CD14-positive monocyte (primary cell): ENCODE measurements at regions not wholly inside any gene's neighbourhood (a gene's known extent, or its start where the extent isn't known, plus 50 kb on each side); places are given as distances from the start of the nearest gene placed in this dataset.

Source experiments
- DNase-seq, 3 donors: peaks; one replicate each; pipeline ENCODE4 v3.0.0-alpha.2; 2011 to 2022
- H2AFZ ChIP-seq: 2 replicates; pipeline ENCODE4 v1.6.0; 2012; ENCODE audit warnings: mild to moderate bottlenecking, low read depth, low read length, inconsistent platforms; ENCODE audit not compliant: insufficient read depth, poor library complexity, severe bottlenecking
- H3K27ac ChIP-seq, 2 donors: 1 replicate in 1 of 2; 2 replicates in 1 of 2; pipeline ENCODE4 v1.5.1; 2012 to 2013; ENCODE audit warnings: low read length in 2 of 2, control low read depth in 1 of 2, inconsistent platforms in 1 of 2, low read depth in 1 of 2, mild to moderate bottlenecking in 1 of 2
- H3K27me3 ChIP-seq, 2 donors: one replicate each; pipeline versions ENCODE4 v1.6.0 to v1.6.1; 2011 to 2013; ENCODE audit warnings: low read length in 2 of 2; ENCODE audit not compliant: control insufficient read depth in 2 of 2, insufficient read depth in 2 of 2
- H3K36me3 ChIP-seq, 2 donors: replicated peaks in 1 of 2; 1 replicate in 1 of 2; 2 replicates in 1 of 2; pipeline versions ENCODE4 v1.5.1 to v1.6.1; 2012 to 2013; ENCODE audit warnings: low read length in 2 of 2, control low read depth in 1 of 2, inconsistent platforms in 1 of 2, mild to moderate bottlenecking in 1 of 2; ENCODE audit not compliant: insufficient read depth in 2 of 2, control insufficient read depth in 1 of 2
- H3K4me1 ChIP-seq, 2 donors: 1 replicate in 1 of 2; 2 replicates in 1 of 2; pipeline versions ENCODE4 v1.5.1 to v1.6.1; 2012 to 2013; ENCODE audit warnings: low read length in 2 of 2, control low read depth in 1 of 2, inconsistent platforms in 1 of 2, mild to moderate bottlenecking in 1 of 2, moderate library complexity in 1 of 2; ENCODE audit not compliant: insufficient read depth in 2 of 2, control insufficient read depth in 1 of 2
- H3K4me2 ChIP-seq: replicated peaks from 2 replicates; pipeline ENCODE3; 2012; ENCODE audit warnings: low read length, moderate library complexity, mild to moderate bottlenecking; ENCODE audit not compliant: poor library complexity, severe bottlenecking; ENCODE audit errors: extremely low read depth
- H3K4me3 ChIP-seq, 3 experiments: fragments of 200-600 bp in 1 of 3; sonication (generic) in 1 of 3; replicated peaks in 1 of 3; 1 replicate in 2 of 3; 2 replicates in 1 of 3; pipeline ENCODE4 v1.5.1; 2011 to 2013; ENCODE audit warnings: low read length in 3 of 3, mild to moderate bottlenecking in 3 of 3, control low read depth in 2 of 3, low read depth in 2 of 3, inconsistent platforms in 1 of 3, moderate library complexity in 1 of 3
- H3K79me2 ChIP-seq: 2 replicates; pipeline ENCODE4 v1.6.0; 2012; ENCODE audit warnings: mild to moderate bottlenecking, control low read depth, inconsistent platforms, low read length, moderate library complexity; ENCODE audit not compliant: insufficient read depth
- H3K9ac ChIP-seq: 2 replicates; pipeline ENCODE4 v1.6.0; 2017; ENCODE audit warnings: low read length, mild to moderate bottlenecking; ENCODE audit not compliant: insufficient read depth, poor library complexity, severe bottlenecking
- H3K9me3 ChIP-seq, 2 donors: replicated peaks in 1 of 2; 1 replicate in 1 of 2; 2 replicates in 1 of 2; pipeline versions ENCODE4 v1.5.1 to v1.6.1; 2012 to 2013; ENCODE audit warnings: low read length in 2 of 2, control low read depth in 1 of 2; ENCODE audit not compliant: control insufficient read depth in 1 of 2, insufficient read depth in 1 of 2
- H4K20me1 ChIP-seq: 2 replicates; pipeline ENCODE4 v1.6.0; 2012; ENCODE audit warnings: mild to moderate bottlenecking, low read length, control low read depth, moderate library complexity; ENCODE audit not compliant: insufficient read depth
- H3K27ac Mint-ChIP-seq, 7 donors: one replicate each; pipeline ENCODE4 v1.8.0; 2020; ENCODE audit warnings: mild to moderate bottlenecking in 7 of 7, mixed read lengths in 7 of 7, moderate library complexity in 6 of 7, inconsistent platforms in 2 of 7
- H3K27me3 Mint-ChIP-seq, 3 donors: one replicate each; pipeline ENCODE4 v1.8.0; 2021 to 2022; ENCODE audit warnings: low read depth in 3 of 3, mild to moderate bottlenecking in 3 of 3, mixed read lengths in 3 of 3, moderate library complexity in 3 of 3, inconsistent platforms in 1 of 3
- H3K36me3 Mint-ChIP-seq, 2 donors: one replicate each; pipeline ENCODE4 v1.8.0; 2020; ENCODE audit warnings: mixed read lengths in 2 of 2, inconsistent platforms in 1 of 2, mild to moderate bottlenecking in 1 of 2
- H3K4me1 Mint-ChIP-seq: one replicate; pipeline ENCODE4 v1.8.0; 2020; ENCODE audit warnings: mild to moderate bottlenecking, mixed read lengths
- H3K4me3 Mint-ChIP-seq, 2 donors: one replicate each; pipeline ENCODE4 v1.8.0; 2020; ENCODE audit warnings: mild to moderate bottlenecking in 2 of 2, mixed read lengths in 2 of 2, moderate library complexity in 1 of 2
- H3K9me3 Mint-ChIP-seq, 7 donors: one replicate each; pipeline ENCODE4 v1.8.0; 2020 to 2022; ENCODE audit warnings: mixed read lengths in 7 of 7, mild to moderate bottlenecking in 6 of 7, moderate library complexity in 6 of 7, inconsistent platforms in 2 of 7
- CTCF ChIP-seq: fragments of 200-600 bp; IDR thresholded peaks from one replicate; pipeline ENCODE4 v1.8.0; 2022; ENCODE audit warnings: antibody characterized with exemption, mild to moderate bottlenecking
- WGBS: methylation state at CpG from one replicate; pipeline ENCODE4 v1.1.5; 2013; ENCODE audit warnings: missing lambda C conversion rate; ENCODE audit not compliant: insufficient coverage; 5-methylcytosine and 5-hydroxymethylcytosine counted together
- intact Hi-C, 2 donors: fragments of 100-400 bp; cut with micrococcal nuclease; formaldehyde crosslinking; loops; one replicate each; pipeline versions ENCODE4 v1.15.0 to v1.15.1; 2023

DNA sequence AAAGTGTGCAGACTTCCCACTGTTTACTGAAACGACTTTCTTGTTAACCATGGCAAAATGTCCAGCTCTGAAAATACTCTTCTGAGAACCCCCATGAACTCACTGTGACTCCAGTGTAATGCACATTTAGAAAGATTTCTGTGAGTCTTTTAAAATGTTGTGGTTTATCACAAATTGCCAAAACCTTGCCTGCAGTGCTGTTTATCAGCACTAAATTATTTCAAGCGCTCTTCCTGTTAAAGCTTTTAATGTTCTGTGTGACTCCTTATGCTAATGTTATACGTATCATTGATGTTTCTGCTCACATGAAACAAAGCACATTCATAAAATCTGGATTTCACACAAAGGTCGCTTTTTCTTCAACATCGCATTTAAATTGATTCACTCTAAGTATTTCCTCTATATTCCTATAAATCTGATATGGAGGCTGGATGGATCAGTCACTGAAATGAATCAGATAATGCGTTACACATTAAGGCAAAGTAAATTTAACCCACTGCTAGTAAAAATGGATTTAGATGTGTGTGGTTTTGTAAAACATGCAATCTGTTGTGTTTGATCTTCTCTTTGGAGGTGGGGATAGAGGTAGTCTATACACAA, 521.2 kb downstream of the NYAP2 start:
- Histone ChIP-seq H3K79me2 (no peaks in the 10 kb centered on the region), H3K9me3 (peaks cover 0 to 3% of the 10 kb centered on the region in 2 donors), H3K4me3 (no peak overlapping the region), H3K4me2 (no peak overlapping the region), H4K20me1 (no peaks in the 10 kb centered on the region), H3K36me3 (no peaks in the 10 kb centered on the region), H3K9ac (no peak overlapping the region), H3K4me1 (no peaks in the 10 kb centered on the region), H2AFZ (no peak overlapping the region), H3K27ac (no peak overlapping the region), H3K27me3 (peaks cover 0 to 2% of the 10 kb centered on the region in 2 donors)
- Mint-ChIP-seq H3K27me3 (peaks cover 0 to 7% (median 2%) of the 10 kb centered on the region in 3 donors), H3K4me1 (no peaks in the 10 kb centered on the region), H3K27ac (no peak overlapping the region), H3K9me3 (peaks cover 0 to 15% (median 6%) of the 10 kb centered on the region in 7 donors), H3K36me3 (no peaks in the 10 kb centered on the region), H3K4me3 (no peak overlapping the region)
- no peak for TF ChIP-seq CTCF
- WGBS, result 100% methylated on average over 1 of the region's 6 CpGs
- intact Hi-C loops, result no loop called here
- no peak for DNase-seq

DNA sequence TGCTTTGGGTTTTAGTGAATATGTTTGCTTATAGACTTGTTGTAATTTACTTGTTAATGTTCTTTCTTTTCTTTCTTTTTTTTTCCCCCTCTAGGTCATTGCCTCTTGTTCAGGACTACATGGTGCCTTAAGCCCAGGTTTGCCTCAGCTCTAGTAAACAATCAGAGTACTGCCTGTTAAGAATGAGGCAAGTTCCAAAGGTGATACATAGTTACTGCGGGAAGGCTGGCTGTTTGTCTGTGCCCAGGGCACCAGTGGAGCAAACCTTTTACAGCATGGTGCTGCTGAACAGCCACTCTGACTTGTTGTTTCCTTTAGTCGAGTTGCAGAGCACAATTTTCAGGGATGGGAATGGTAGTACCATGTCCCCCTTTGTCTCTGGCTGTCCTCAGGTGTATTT, 517.2 kb downstream of the NYAP2 start:
- intact Hi-C loops, result no loop called here

More for the DNA sequence above, 517.2 kb downstream of the NYAP2 start:
- no peaks in the 10 kb centered on the region for H3K4me1 Mint-ChIP-seq
- DNase-seq, result no peak
- WGBS, result 91% methylated on average over 1 of the region's 2 CpGs
- peaks cover 0 to 3% of the 10 kb centered on the region in 2 donors for H3K9me3 ChIP-seq
- peaks cover 2 to 3% (median 2%) of the 10 kb centered on the region in 3 donors for H3K27me3 Mint-ChIP-seq
- H3K36me3 Mint-ChIP-seq, result no peaks in the 10 kb centered on the region
- H4K20me1 ChIP-seq, result no peaks in the 10 kb centered on the region
- H3K4me1 ChIP-seq, result no peaks in the 10 kb centered on the region
- no peaks in the 10 kb centered on the region for H3K36me3 ChIP-seq
- no peak overlapping the region for H3K4me3 Mint-ChIP-seq
- no peaks in the 10 kb centered on the region for H3K79me2 ChIP-seq
- H3K27me3 ChIP-seq, result peaks cover 0 to 2% of the 10 kb centered on the region in 2 donors
- H3K27ac ChIP-seq, result no peak overlapping the region
- H3K9me3 Mint-ChIP-seq, result peaks cover 0 to 19% (median 7%) of the 10 kb centered on the region in 7 donors
- no peak overlapping the region for H3K4me3 ChIP-seq
- H3K9ac ChIP-seq, result no peak overlapping the region
- H3K4me2 ChIP-seq, result no peak overlapping the region
- no peak overlapping the region for H3K27ac Mint-ChIP-seq
- no peak overlapping the region for H2AFZ ChIP-seq
- TF ChIP-seq CTCF, result no peak
